PC-9 (cell line): ENCODE measurements at regions not wholly inside any gene's neighbourhood (a gene's known extent, or its start where the extent isn't known, plus 50 kb on each side); places are given as distances from the start of the nearest gene placed in this dataset.

ENCODE experiments used
- BruUV-seq: library from RNA; stranded (reverse); fragments of 400-500 nt; replicated peaks from 2 replicates; lab custom pipeline; 2021; lab: Mats Ljungman, UMichigan
- CTCF ChIA-PET: fragments of 300-600 bp; sonication (Branson Sonifier 250); formaldehyde crosslinking; loops from one replicate; lab custom pipeline; 2022; ENCODE audit warnings: antibody characterized with exemption; lab: Charles Lee
- POLR2A ChIA-PET: fragments of 300-600 bp; sonication (Branson Sonifier 250); formaldehyde crosslinking; loops from one replicate; lab custom pipeline; 2022; ENCODE audit warnings: antibody characterized with exemption; ENCODE audit not compliant: unreplicated experiment; lab: Charles Lee
- DNase-seq, 2 experiments: peaks; one replicate each; pipeline versions ENCODE4 v3.0.0 to v3.0.0-alpha.2; 2015 to 2022; ENCODE audit warnings: mixed read lengths in 1 of 2
- H2AFZ ChIP-seq: fragments of 200-600 bp; sonication (generic); 2 replicates; pipeline ENCODE4 v1.8.1; 2017; ENCODE audit warnings: antibody characterized with exemption
- H3F3A ChIP-seq: fragments of 200-600 bp; sonication (generic); 2 replicates; pipeline ENCODE4 v1.8.1; 2017; ENCODE audit warnings: antibody characterized with exemption, mild to moderate bottlenecking, low read depth; ENCODE audit not compliant: insufficient read depth
- H3K27ac ChIP-seq: fragments of 200-600 bp; sonication (generic); 2 replicates; pipeline ENCODE4 v1.6.1; 2016; ENCODE audit warnings: mixed run types
- H3K27me3 ChIP-seq: fragments of 200-600 bp; sonication (generic); 2 replicates; pipeline ENCODE4 v1.6.1; 2016; ENCODE audit warnings: low read depth, mixed run types; ENCODE audit not compliant: insufficient read depth
- H3K36me3 ChIP-seq: fragments of 200-600 bp; sonication (generic); 2 replicates; pipeline ENCODE4 v1.6.1; 2016; ENCODE audit warnings: low read depth, mixed run types
- H3K4me1 ChIP-seq: fragments of 200-600 bp; sonication (generic); replicated peaks from 2 replicates; pipeline ENCODE4 v1.6.1; 2016; ENCODE audit warnings: mixed run types; ENCODE audit not compliant: insufficient read depth
- H3K4me2 ChIP-seq: fragments of 200-600 bp; sonication (generic); 2 replicates; pipeline ENCODE4 v1.6.1; 2017; ENCODE audit warnings: mixed run types
- H3K4me3 ChIP-seq: fragments of 200-600 bp; sonication (generic); 2 replicates; pipeline ENCODE4 v1.6.1; 2016; ENCODE audit warnings: mixed run types
- H3K79me2 ChIP-seq: fragments of 200-600 bp; sonication (generic); 2 replicates; pipeline ENCODE4 v1.6.1; 2017; ENCODE audit warnings: low read depth, mixed run types
- H3K9me2 ChIP-seq: fragments of 200-600 bp; sonication (generic); 2 replicates; pipeline ENCODE4 v1.8.1; 2017; ENCODE audit warnings: mild to moderate bottlenecking; ENCODE audit not compliant: insufficient read depth
- H3K9me3 ChIP-seq: fragments of 200-600 bp; sonication (generic); 2 replicates; pipeline ENCODE4 v1.8.1; 2016; ENCODE audit warnings: low read depth; ENCODE audit not compliant: insufficient read depth
- H4K20me1 ChIP-seq: fragments of 200-600 bp; sonication (generic); 2 replicates; pipeline ENCODE4 v1.8.1; 2017; ENCODE audit not compliant: insufficient read depth
- EZH2 ChIP-seq: fragments of 200-600 bp; sonication (generic); IDR thresholded peaks from 2 replicates; pipeline ENCODE4 v1.8.0; 2017; ENCODE audit warnings: antibody characterized with exemption, low read depth
- intact Hi-C: fragments of 100-400 bp; cut with micrococcal nuclease; formaldehyde crosslinking; loops from one replicate; pipeline ENCODE4 v1.10.0; 2022; ENCODE audit not compliant: unreplicated experiment
- TF ChIP-seq, protein P1 (sequence below): fragments of 200-600 bp; sonication (generic); conservative IDR thresholded peaks from 2 replicates; pipeline ENCODE4 v1.6.1; 2017; ENCODE audit warnings: mixed run types, antibody characterized with exemption, mild to moderate bottlenecking, moderate library complexity

DNA sequence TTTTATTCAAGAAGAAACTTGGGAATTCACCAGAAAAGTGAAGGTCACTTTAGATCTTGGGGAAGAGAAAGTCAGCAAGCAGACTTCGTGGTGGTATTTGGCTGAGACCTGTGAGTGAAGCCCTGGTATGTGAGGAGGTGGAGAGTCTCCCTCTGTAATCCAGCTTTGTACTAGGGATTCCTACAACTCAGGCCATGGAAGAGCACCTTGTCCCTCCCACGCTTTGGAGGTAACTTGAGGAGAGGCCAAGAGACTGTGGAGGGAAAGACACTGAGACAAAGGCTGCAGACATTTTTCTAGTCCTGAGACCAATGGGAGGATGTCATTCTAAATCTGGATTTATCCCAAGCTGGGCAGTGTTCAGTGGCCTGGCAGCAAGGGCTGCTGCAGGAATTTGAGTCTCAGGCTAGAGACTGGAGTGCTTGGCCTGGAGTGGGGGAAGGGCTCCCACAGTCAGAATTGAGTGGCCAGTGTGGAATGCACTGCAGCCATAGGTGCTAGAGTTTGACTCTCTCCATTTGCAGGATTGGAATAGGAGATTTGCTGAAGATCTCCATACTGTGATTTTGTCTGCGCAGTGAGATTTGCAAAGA, 219.0 kb downstream of the ACTR3 start:
- Histone ChIP-seq H3K79me2 (no peaks in the 10 kb centered on the region), H4K20me1 (peaks cover 7% of the 10 kb centered on the region; the same call in 1 of the 2 replicates), H3K27ac (no peak overlapping the region), H3F3A (no peaks in the 10 kb centered on the region), H3K9me3 (no peaks in the 10 kb centered on the region), H3K9me2 (no peaks in the 10 kb centered on the region; the same call in 1 of the 2 replicates), H3K4me3 (no peak overlapping the region), H3K36me3 (no peaks in the 10 kb centered on the region), H3K27me3 (peaks cover 24% of the 10 kb centered on the region), H3K4me2 (no peak overlapping the region), H2AFZ (no peak overlapping the region), H3K4me1 (no peaks in the 10 kb centered on the region)
- POLR2A ChIA-PET: no interaction called here
- CTCF ChIA-PET: no interaction called here
- DNase-seq: no peak
- intact Hi-C loops: no loop called here
- TF ChIP-seq, protein P1, sequence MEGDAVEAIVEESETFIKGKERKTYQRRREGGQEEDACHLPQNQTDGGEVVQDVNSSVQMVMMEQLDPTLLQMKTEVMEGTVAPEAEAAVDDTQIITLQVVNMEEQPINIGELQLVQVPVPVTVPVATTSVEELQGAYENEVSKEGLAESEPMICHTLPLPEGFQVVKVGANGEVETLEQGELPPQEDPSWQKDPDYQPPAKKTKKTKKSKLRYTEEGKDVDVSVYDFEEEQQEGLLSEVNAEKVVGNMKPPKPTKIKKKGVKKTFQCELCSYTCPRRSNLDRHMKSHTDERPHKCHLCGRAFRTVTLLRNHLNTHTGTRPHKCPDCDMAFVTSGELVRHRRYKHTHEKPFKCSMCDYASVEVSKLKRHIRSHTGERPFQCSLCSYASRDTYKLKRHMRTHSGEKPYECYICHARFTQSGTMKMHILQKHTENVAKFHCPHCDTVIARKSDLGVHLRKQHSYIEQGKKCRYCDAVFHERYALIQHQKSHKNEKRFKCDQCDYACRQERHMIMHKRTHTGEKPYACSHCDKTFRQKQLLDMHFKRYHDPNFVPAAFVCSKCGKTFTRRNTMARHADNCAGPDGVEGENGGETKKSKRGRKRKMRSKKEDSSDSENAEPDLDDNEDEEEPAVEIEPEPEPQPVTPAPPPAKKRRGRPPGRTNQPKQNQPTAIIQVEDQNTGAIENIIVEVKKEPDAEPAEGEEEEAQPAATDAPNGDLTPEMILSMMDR: no peak
- TF ChIP-seq EZH2: no peak
- no TSS peak for BruUV-seq

DNA sequence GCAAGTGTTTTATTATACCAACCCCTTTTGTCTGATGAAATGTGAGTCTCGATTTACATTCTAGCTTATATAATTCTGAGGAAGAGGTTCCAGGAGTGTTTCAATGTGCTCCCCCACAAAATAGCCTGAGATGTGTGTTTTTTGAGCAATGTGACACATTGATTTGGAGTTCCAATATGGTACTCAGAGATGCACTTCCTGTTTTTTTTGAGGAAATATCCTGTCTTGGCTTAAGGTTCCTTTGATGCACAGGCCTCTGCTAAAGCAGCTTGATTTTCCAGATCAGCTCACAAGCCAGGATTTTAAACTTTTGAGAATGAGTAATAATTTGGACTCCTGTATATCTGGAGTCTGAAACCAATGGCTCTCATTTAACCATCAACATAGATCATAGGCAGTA, 221.4 kb downstream of the ACTR3 start:
- Histone ChIP-seq H3K4me3 (no peak overlapping the region), H3F3A (no peaks in the 10 kb centered on the region), H3K36me3 (no peaks in the 10 kb centered on the region), H3K27me3 (peaks cover 28% of the 10 kb centered on the region), H3K27ac (no peak overlapping the region), H4K20me1 (peaks cover 5% of the 10 kb centered on the region; the same call in 1 of the 2 replicates), H3K4me1 (no peaks in the 10 kb centered on the region), H3K4me2 (no peak overlapping the region), H3K79me2 (no peaks in the 10 kb centered on the region), H2AFZ (no peak overlapping the region), H3K9me3 (no peaks in the 10 kb centered on the region), H3K9me2 (no peaks in the 10 kb centered on the region; the same call in 1 of the 2 replicates)
- DNase-seq: no peak
- no TSS peak for BruUV-seq
- TF ChIP-seq, protein P1: no peak
- TF ChIP-seq EZH2: no peak
- intact Hi-C loops: no loop called here
- ChIA-PET CTCF (no interaction called here), POLR2A (no interaction called here)

DNA sequence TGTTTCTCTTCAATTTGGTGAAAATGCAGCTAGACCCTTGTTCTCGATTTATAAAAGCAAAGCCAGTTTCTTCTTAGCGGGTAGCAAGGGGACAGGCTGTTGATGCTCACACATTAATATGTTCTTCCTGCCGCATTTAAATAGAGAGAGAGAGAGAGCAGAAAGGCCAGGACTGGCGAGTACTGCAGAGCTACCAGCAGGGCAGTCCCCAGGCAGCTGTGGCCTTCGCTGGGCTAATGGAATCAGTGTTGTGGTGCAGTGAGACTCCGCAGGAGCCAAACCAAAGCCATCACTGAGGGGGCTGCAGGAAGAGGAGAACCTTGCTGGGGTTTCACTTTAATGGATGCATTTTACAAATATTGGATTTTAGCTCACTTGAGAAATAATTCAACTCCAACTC, 223.6 kb downstream of the ACTR3 start:
- no peaks in the 10 kb centered on the region for H3F3A ChIP-seq
- H3K27me3 ChIP-seq: peaks cover 28% of the 10 kb centered on the region
- no peak overlapping the region for H3K4me3 ChIP-seq
- no TSS peak for BruUV-seq
- H3K36me3 ChIP-seq: no peaks in the 10 kb centered on the region
- no peaks in the 10 kb centered on the region for H3K4me1 ChIP-seq
- H3K9me2 ChIP-seq: no peaks in the 10 kb centered on the region
- H3K79me2 ChIP-seq: no peaks in the 10 kb centered on the region
- intact Hi-C loops: no loop called here
- no peak overlapping the region for H2AFZ ChIP-seq
- TF ChIP-seq, protein P1: no peak
- TF ChIP-seq EZH2: no peak
- no peak for DNase-seq
- H4K20me1 ChIP-seq: no peaks in the 10 kb centered on the region
- H3K9me3 ChIP-seq: no peaks in the 10 kb centered on the region
- CTCF ChIA-PET: no interaction called here
- POLR2A ChIA-PET: no interaction called here
- H3K4me2 ChIP-seq: no peak overlapping the region
- no peak overlapping the region for H3K27ac ChIP-seq
